GM12878 (cell line): ENCODE measurements at regions not wholly inside any gene's neighbourhood (a gene's known extent, or its start where the extent isn't known, plus 50 kb on each side); places are given as distances from the start of the nearest gene placed in this dataset.

Source experiments
- ASH2L ChIP-seq: fragments of 300-600, 200-600 bp; sonication (generic); IDR thresholded peaks from 2 replicates; pipeline ENCODE4 v1.6.1; 2017; ENCODE audit warnings: low read depth, mild to moderate bottlenecking, borderline replicate concordance
- E2F8 ChIP-seq: fragments of 450-650 bp; IDR thresholded peaks from 2 replicates; pipeline ENCODE4 v1.6.1; 2018; ENCODE audit warnings: mild to moderate bottlenecking, low read depth, moderate library complexity; ENCODE audit not compliant: partially characterized antibody
- EZH2 ChIP-seq: IDR thresholded peaks from 2 replicates; pipeline ENCODE4 v1.6.1; 2012; ENCODE audit warnings: low read depth, mild to moderate bottlenecking, control low read depth, inconsistent platforms, low read length, borderline replicate concordance; ENCODE audit not compliant: control insufficient read depth
- MTA2 ChIP-seq: fragments of 450-650 bp; IDR thresholded peaks from 2 replicates; pipeline ENCODE4 v1.6.1; 2016; ENCODE audit warnings: low read depth, mild to moderate bottlenecking, moderate library complexity
- NFYA ChIP-seq: IDR thresholded peaks from 2 replicates; pipeline ENCODE4 v1.6.1; 2011; ENCODE audit warnings: low read depth, mild to moderate bottlenecking, low read length, improper control_type of control experiment, borderline replicate concordance
- REST ChIP-seq: IDR thresholded peaks from 2 replicates; pipeline ENCODE4 v1.6.1; 2012; ENCODE audit warnings: mild to moderate bottlenecking, low read depth, low read length
- SPI1 ChIP-seq: IDR thresholded peaks from 2 replicates; pipeline ENCODE4 v1.6.1; 2011; ENCODE audit warnings: low read depth, mild to moderate bottlenecking, low read length, moderate library complexity, borderline replicate concordance; ENCODE audit not compliant: insufficient read depth
- SREBF2 ChIP-seq: IDR thresholded peaks from 2 replicates; pipeline ENCODE4 v1.6.1; 2012; ENCODE audit warnings: mild to moderate bottlenecking, low read length
- TAF1 ChIP-seq: IDR thresholded peaks from 2 replicates; pipeline ENCODE4 v1.6.1; 2011; ENCODE audit warnings: mild to moderate bottlenecking, low read depth, low read length, borderline replicate concordance
- ZZZ3 ChIP-seq: IDR thresholded peaks from 2 replicates; pipeline ENCODE4 v1.6.1; 2011; ENCODE audit warnings: low read depth; ENCODE audit not compliant: control insufficient read depth, insufficient read length
- TF ChIP-seq, protein P1 (sequence below), 3 experiments: IDR thresholded peaks in 2 of 3; conservative IDR thresholded peaks in 1 of 3; 2 replicates each; pipeline ENCODE4 v1.5.1; 2011; ENCODE audit warnings: low read depth in 3 of 3, low read length in 3 of 3, mild to moderate bottlenecking in 3 of 3, control low read depth in 2 of 3, moderate library complexity in 2 of 3, inconsistent platforms in 1 of 3, mixed read lengths in 1 of 3; ENCODE audit not compliant: control insufficient read depth in 2 of 3, insufficient read depth in 1 of 3; ENCODE audit errors: extremely low read depth in 1 of 3

DNA sequence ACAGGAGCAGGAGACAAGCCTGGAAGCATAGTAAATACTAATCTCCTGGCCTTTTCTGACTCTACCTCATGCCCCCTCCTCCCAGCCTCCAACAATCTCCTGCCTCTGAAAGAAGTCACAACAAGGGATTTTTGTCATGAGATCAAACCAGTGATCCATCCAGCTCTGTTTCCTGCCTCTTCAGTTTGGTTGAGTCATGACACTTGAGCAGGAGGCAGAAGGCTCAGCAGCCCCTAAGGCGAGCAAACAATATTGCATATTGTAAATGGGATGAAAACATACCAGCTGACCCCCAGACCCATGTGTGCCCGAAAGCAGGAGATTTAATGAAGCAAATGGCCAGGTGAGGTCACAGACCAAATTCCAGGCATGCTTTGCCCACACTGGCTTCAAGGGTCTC is 272.8 kb downstream of the GAS1 start:
- TF ChIP-seq ZZZ3 (no peak), SREBF2 (no peak), ASH2L (no peak), SPI1 (no peak), TAF1 (no peak), EZH2 (no peak), REST (no peak), NFYA (no peak), E2F8 (no peak), MTA2 (no peak)
- TF ChIP-seq, protein P1, sequence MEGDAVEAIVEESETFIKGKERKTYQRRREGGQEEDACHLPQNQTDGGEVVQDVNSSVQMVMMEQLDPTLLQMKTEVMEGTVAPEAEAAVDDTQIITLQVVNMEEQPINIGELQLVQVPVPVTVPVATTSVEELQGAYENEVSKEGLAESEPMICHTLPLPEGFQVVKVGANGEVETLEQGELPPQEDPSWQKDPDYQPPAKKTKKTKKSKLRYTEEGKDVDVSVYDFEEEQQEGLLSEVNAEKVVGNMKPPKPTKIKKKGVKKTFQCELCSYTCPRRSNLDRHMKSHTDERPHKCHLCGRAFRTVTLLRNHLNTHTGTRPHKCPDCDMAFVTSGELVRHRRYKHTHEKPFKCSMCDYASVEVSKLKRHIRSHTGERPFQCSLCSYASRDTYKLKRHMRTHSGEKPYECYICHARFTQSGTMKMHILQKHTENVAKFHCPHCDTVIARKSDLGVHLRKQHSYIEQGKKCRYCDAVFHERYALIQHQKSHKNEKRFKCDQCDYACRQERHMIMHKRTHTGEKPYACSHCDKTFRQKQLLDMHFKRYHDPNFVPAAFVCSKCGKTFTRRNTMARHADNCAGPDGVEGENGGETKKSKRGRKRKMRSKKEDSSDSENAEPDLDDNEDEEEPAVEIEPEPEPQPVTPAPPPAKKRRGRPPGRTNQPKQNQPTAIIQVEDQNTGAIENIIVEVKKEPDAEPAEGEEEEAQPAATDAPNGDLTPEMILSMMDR (IDR thresholded peaks at IDR 0.05 in 2 of 3, conservative IDR thresholded peaks at IDR 0.05 in 1 of 3; ENCODE audit: control insufficient read depth in 2 of 3, extremely low read depth in 1 of 3, insufficient read depth in 1 of 3, low read depth in 3 of 3, low read length in 3 of 3) = no peak
